GM11168 (cell line): ENCODE measurements at regions not wholly inside any gene's neighbourhood (a gene's known extent, or its start where the extent isn't known, plus 50 kb on each side); places are given as distances from the start of the nearest gene placed in this dataset.

Source experiments
- in situ Hi-C: fragments of 300-500 bp; cut with MboI; formaldehyde crosslinking; loops from one replicate; pipeline ENCODE4 v1.12.0; 2022; ENCODE audit warnings: low sequenced_read_pairs; ENCODE audit not compliant: unreplicated experiment

- in situ Hi-C loops, result no loop called here
Measured at GRCh38 chr9:113771199-113771598, 104.9 kb upstream of the ZNF618 start.

- in situ Hi-C loops, result no loop called here
Measured at GRCh38 chr9:113772121-113772810, 103.8 kb upstream of the ZNF618 start.

GRCh38 chr9:113774963-113775362 is 101.1 kb upstream of the ZNF618 start:
- in situ Hi-C loops, result no loop called here

- in situ Hi-C loops, result no loop called here
Measured at GRCh38 chr9:113775749-113776148, 100.4 kb upstream of the ZNF618 start.

GRCh38 chr9:113776194-113776593 is 99.9 kb upstream of the ZNF618 start:
- in situ Hi-C loops, result no loop called here

GRCh38 chr9:113781381-113781780 is 94.7 kb upstream of the ZNF618 start:
- in situ Hi-C loops, result no loop called here

GRCh38 chr9:113781896-113782295 is 94.2 kb upstream of the ZNF618 start:
- in situ Hi-C loops, result no loop called here

GRCh38 chr9:113783475-113783874 is 92.6 kb upstream of the ZNF618 start:
- in situ Hi-C loops, result no loop called here

- in situ Hi-C loops, result no loop called here
Measured at GRCh38 chr9:113785334-113785733, 90.8 kb upstream of the ZNF618 start.

GRCh38 chr9:113786071-113786470 is 90.0 kb upstream of the ZNF618 start:
- in situ Hi-C loops, result no loop called here

- in situ Hi-C loops, result no loop called here
Measured at GRCh38 chr9:113787871-113788270, 88.2 kb upstream of the ZNF618 start.

- in situ Hi-C loops, result no loop called here
Measured at GRCh38 chr9:113788616-113789330, 87.3 kb upstream of the ZNF618 start.

- in situ Hi-C loops, result no loop called here
Measured at GRCh38 chr9:113790093-113790492, 86.0 kb upstream of the ZNF618 start.

GRCh38 chr9:113793558-113793957 is 82.6 kb upstream of the ZNF618 start:
- in situ Hi-C loops, result no loop called here

GRCh38 chr9:113794721-113795120 is 81.4 kb upstream of the ZNF618 start:
- in situ Hi-C loops, result no loop called here

GRCh38 chr9:113795811-113796392 is 80.2 kb upstream of the ZNF618 start:
- in situ Hi-C loops, result no loop called here

- in situ Hi-C loops, result no loop called here
Measured at GRCh38 chr9:113796646-113797426, 79.3 kb upstream of the ZNF618 start.

- in situ Hi-C loops, result no loop called here
Measured at GRCh38 chr9:113798062-113799030, 77.8 kb upstream of the ZNF618 start.

- in situ Hi-C loops, result no loop called here
Measured at GRCh38 chr9:113800276-113800675, 75.8 kb upstream of the ZNF618 start.
